ENCODE measurements at regions not wholly inside any gene's neighbourhood (a gene's known extent, or its start where the extent isn't known, plus 50 kb on each side); places are given as distances from the start of the nearest gene placed in this dataset.
A peak's percentile ranks its signal among the peaks of the same experiment; 100 is the strongest.

DNA sequence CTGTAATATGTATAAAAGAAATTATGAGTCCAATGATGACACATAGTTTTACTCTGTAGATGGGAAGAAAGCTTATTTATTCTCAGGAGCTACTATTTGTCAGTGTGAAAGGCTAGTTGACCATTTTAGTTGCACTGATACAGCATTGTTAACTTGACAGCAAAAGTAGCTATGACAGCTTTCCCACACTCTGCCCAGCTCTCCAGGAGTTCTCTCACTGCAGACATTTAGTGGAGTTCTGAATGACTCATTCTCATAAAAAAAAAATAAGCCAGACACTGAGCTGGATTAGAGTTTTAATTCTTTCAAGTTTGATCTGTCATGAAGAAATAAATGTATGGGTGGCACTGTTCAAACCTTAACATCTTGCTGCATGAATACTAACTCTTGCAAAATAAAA, 77.2 kb upstream of the CFAP20DC start:
- H3K4me3 Mint-ChIP-seq, result no peak overlapping the region
- no peak overlapping the region for H3K27ac Mint-ChIP-seq
- no peaks in the 10 kb centered on the region for H3K36me3 Mint-ChIP-seq (ENCODE audit: low read depth)
- no peaks in the 10 kb centered on the region for H3K27me3 Mint-ChIP-seq (ENCODE audit: insufficient read depth)
- DNase-seq, result peak; percentile 71
- H3K4me1 Mint-ChIP-seq (ENCODE audit: low read depth), result peaks cover 67% of the 10 kb centered on the region
- H3K9me3 Mint-ChIP-seq, result no peaks in the 10 kb centered on the region
- TF ChIP-seq, protein P1, sequence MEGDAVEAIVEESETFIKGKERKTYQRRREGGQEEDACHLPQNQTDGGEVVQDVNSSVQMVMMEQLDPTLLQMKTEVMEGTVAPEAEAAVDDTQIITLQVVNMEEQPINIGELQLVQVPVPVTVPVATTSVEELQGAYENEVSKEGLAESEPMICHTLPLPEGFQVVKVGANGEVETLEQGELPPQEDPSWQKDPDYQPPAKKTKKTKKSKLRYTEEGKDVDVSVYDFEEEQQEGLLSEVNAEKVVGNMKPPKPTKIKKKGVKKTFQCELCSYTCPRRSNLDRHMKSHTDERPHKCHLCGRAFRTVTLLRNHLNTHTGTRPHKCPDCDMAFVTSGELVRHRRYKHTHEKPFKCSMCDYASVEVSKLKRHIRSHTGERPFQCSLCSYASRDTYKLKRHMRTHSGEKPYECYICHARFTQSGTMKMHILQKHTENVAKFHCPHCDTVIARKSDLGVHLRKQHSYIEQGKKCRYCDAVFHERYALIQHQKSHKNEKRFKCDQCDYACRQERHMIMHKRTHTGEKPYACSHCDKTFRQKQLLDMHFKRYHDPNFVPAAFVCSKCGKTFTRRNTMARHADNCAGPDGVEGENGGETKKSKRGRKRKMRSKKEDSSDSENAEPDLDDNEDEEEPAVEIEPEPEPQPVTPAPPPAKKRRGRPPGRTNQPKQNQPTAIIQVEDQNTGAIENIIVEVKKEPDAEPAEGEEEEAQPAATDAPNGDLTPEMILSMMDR (IDR thresholded peaks at IDR 0.05), result no peak

DNA sequence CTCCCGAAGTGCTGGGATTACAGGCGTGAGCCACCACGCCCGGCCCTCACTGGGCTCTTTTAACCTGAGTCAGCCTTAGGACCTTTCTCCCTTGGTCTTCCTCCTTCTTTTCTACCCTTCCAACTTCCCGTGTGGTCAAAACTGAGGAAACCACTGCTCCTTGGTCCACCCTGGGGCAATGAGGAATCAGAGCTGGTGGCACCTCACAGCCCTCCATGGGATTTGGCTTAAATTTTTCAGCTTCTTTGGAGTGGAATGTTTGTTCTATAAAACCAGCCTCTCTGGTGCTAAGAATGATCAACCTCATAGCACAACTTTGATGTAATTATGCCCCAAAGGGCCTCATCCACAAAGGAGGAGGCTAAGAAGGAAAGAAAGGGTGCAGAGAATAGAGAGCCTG, 76.6 kb upstream of the CFAP20DC start:
- H3K4me3 Mint-ChIP-seq, result peak overlapping the region; percentile 19; the same call in 1 of the 2 replicates
- no peaks in the 10 kb centered on the region for H3K27me3 Mint-ChIP-seq (ENCODE audit: insufficient read depth)
- no peaks in the 10 kb centered on the region for H3K9me3 Mint-ChIP-seq
- H3K4me1 Mint-ChIP-seq (ENCODE audit: low read depth), result peaks cover 64% of the 10 kb centered on the region
- no peaks in the 10 kb centered on the region for H3K36me3 Mint-ChIP-seq (ENCODE audit: low read depth)
- no peak for DNase-seq
- TF ChIP-seq, protein P1 (IDR thresholded peaks at IDR 0.05), result no peak
- H3K27ac Mint-ChIP-seq, result peak overlapping the region; percentile 53; the same call in 1 of the 2 replicates

DNA sequence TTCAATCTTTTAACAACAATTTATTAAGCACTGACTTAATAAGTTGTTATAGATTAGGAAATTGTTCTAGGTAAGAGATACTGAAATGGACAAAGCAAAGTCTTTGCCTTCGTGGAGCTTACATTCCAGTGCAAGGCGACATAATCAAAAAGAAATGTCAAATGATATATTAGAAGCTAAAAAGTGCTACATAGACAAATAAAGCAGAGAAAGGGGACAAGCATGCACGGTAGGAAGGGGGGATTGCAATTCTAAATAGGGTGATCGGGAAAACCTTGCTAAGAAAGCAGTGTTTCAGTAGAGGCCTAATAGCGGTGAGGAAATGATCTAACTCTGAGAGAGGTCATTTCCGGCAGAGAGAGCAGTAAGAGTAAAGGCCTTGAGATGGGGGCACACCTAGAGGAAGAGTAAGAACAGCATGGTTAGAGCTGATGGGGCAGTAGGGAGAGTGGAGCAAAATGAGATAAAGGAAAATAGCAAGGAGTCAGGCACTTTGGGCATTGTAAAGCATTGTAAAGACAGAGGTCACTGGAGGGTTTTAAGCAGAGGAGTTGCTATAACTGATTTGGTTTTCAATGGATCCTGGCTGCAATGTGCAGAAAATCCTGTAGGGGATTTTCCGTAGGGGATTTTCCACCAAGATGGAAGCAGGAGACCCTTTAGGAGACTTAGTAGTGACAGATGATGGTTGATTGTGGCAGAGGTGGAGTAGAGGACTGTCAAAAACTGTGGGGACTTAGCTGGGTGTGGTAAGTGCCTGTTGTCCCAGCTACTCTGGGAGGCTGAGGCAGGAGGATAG, 71.7 kb upstream of the CFAP20DC start:
- no peaks in the 10 kb centered on the region; the same call in 1 of the 2 replicates for H3K27me3 Mint-ChIP-seq (ENCODE audit: insufficient read depth)
- peaks cover 30% of the 10 kb centered on the region for H3K4me1 Mint-ChIP-seq (ENCODE audit: low read depth)
- no peaks in the 10 kb centered on the region for H3K36me3 Mint-ChIP-seq (ENCODE audit: low read depth)
- TF ChIP-seq, protein P1 (IDR thresholded peaks at IDR 0.05), result peak; percentile 35; the same call in 1 of the 2 replicates
- no peak overlapping the region for H3K27ac Mint-ChIP-seq
- no peaks in the 10 kb centered on the region for H3K9me3 Mint-ChIP-seq
- no peak for DNase-seq
- no peak overlapping the region for H3K4me3 Mint-ChIP-seq

DNA sequence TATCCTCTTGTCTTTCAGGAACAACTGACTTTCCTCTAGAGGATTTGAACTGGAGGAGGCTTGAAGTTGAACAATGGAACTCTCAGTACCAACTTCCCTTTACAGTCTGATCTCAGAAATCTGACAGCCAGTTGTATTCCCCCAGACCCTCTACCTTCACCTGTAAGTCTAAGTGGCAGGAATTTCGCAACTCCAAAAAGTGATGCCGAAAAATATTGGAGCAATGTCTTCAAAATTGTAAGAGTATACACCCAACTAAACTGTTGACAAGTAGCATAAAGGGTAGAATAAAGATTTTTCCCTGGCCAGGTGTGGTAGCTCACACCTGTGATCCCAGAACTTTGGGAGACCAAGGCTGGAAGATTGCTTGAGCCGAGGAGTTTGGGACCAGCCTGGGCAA, 69.1 kb upstream of the CFAP20DC start:
- peaks cover 18% of the 10 kb centered on the region for H3K4me1 Mint-ChIP-seq (ENCODE audit: low read depth)
- H3K9me3 Mint-ChIP-seq, result no peaks in the 10 kb centered on the region
- TF ChIP-seq, protein P1 (IDR thresholded peaks at IDR 0.05), result no peak
- DNase-seq, result no peak
- H3K27ac Mint-ChIP-seq, result no peak overlapping the region
- H3K36me3 Mint-ChIP-seq (ENCODE audit: low read depth), result no peaks in the 10 kb centered on the region
- no peak overlapping the region for H3K4me3 Mint-ChIP-seq
- no peaks in the 10 kb centered on the region; the same call in 1 of the 2 replicates for H3K27me3 Mint-ChIP-seq (ENCODE audit: insufficient read depth)

DNA sequence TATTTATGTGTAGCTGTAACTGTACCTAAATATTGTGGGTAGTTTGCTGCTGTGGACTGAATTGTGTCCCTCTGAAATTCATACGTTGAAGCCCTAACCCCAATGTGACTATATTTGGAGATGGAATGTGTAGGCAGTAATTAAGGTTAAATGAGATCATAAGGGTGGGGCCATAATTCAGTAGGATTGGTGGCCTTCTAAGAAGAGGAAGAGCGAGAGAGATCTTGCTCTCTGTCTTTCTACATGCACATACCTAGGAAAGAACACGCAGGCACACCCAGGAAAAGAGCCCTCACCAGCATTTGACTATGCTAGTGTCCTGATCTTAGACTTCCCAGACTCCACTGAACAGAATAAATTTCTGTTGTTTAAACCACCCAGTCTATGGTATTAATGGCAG, 67.6 kb upstream of the CFAP20DC start:
- H3K27ac Mint-ChIP-seq, result no peak overlapping the region
- H3K36me3 Mint-ChIP-seq (ENCODE audit: low read depth), result no peaks in the 10 kb centered on the region
- no peaks in the 10 kb centered on the region for H3K9me3 Mint-ChIP-seq
- no peak overlapping the region for H3K4me3 Mint-ChIP-seq
- TF ChIP-seq, protein P1 (IDR thresholded peaks at IDR 0.05), result no peak
- no peak for DNase-seq
- H3K4me1 Mint-ChIP-seq (ENCODE audit: low read depth), result peaks cover 11% of the 10 kb centered on the region
- H3K27me3 Mint-ChIP-seq (ENCODE audit: insufficient read depth), result no peaks in the 10 kb centered on the region; the same call in 1 of the 2 replicates
